ENCODE measurements at regions not wholly inside any gene's neighbourhood (a gene's known extent, or its start where the extent isn't known, plus 50 kb on each side); places are given as distances from the start of the nearest gene placed in this dataset.

GRCh38 chr6:19050765-19051164 is 663.6 kb downstream of the RNF144B start:
- TF ChIP-seq CTCF (IDR thresholded peaks at IDR 0.05; ENCODE audit: extremely low read depth in 1 of 2, insufficient read depth in 1 of 2, low read depth in 1 of 2, low read length in 2 of 2) = no peak
- TF ChIP-seq POLR2A (IDR thresholded peaks at IDR 0.05; ENCODE audit: low read depth, low read length) = no peak
- no peak for TF ChIP-seq POLR2AphosphoS5 (IDR thresholded peaks at IDR 0.05; ENCODE audit: insufficient read depth, low read depth, low read length)
- no peak for TF ChIP-seq EZH2 (IDR thresholded peaks at IDR 0.05; ENCODE audit: borderline replicate concordance, low read depth, low read length, severe bottlenecking)
- no peak for TF ChIP-seq MAX (IDR thresholded peaks at IDR 0.05; ENCODE audit: insufficient read depth, insufficient read length)
- TF ChIP-seq FOS (IDR thresholded peaks at IDR 0.05; ENCODE audit: borderline replicate concordance, insufficient read depth, low read length) = no peak
- TF ChIP-seq MYC (IDR thresholded peaks at IDR 0.05; ENCODE audit: low read depth, low read length) = no peak

All from endothelial cell of umbilical vein (primary cell).